Endothelial cell of umbilical vein (primary cell): ENCODE measurements at regions not wholly inside any gene's neighbourhood (a gene's known extent, or its start where the extent isn't known, plus 50 kb on each side); places are given as distances from the start of the nearest gene placed in this dataset.

Source experiments
- BruUV-seq: library from RNA; stranded (reverse); fragments of 400-500 nt; replicated peaks from 2 replicates; lab custom pipeline; 2021; lab: Mats Ljungman, UMichigan
- CTCF ChIA-PET: fragments of 300-600, 350-600 bp; sonication (Branson Sonifier 250); formaldehyde crosslinking; loops from one replicate; lab custom pipeline; 2021; ENCODE audit warnings: antibody characterized with exemption, inconsistent platforms; lab: Charles Lee
- POLR2A ChIA-PET: fragments of 300-600, 350-600 bp; sonication (Branson Sonifier 250); formaldehyde crosslinking; loops from one replicate; lab custom pipeline; 2021; ENCODE audit warnings: antibody characterized with exemption, inconsistent platforms; lab: Charles Lee
- DNase-seq: peaks from one replicate; pipeline ENCODE4 v3.0.0-alpha.2; 2011; ENCODE audit warnings: low read depth, low spot score
- FAIRE-seq: peaks from 2 replicates; lab custom pipeline; 2011; peaks lifted over from hg19 to GRCh38; lab: Jason Lieb, UNC
- H2AFZ ChIP-seq: 2 replicates; pipeline ENCODE4 v1.6.0; 2012; ENCODE audit warnings: low read depth, low read length, control low read depth, inconsistent platforms
- H3K27ac ChIP-seq: 2 replicates; pipeline ENCODE4 v1.5.1; 2011; ENCODE audit warnings: low read depth, mild to moderate bottlenecking, control low read depth, low read length, moderate library complexity; ENCODE audit not compliant: insufficient read depth
- H3K27me3 ChIP-seq, 2 experiments: 2 replicates each; pipeline versions ENCODE4 v1.6.0 to v1.6.1; 2011; ENCODE audit warnings: low read length in 2 of 2, mixed read lengths in 1 of 2; ENCODE audit not compliant: control insufficient read depth in 2 of 2, insufficient read depth in 2 of 2
- H3K36me3 ChIP-seq, 2 experiments: 2 replicates in 1 of 2; 3 replicates in 1 of 2; pipeline ENCODE4 v1.5.1; 2011; ENCODE audit warnings: low read length in 2 of 2, mild to moderate bottlenecking in 1 of 2, moderate library complexity in 1 of 2; ENCODE audit not compliant: control insufficient read depth in 2 of 2, insufficient read depth in 2 of 2; ENCODE audit errors: extremely low read depth in 1 of 2
- H3K4me1 ChIP-seq: 3 replicates; pipeline ENCODE4 v1.5.1; 2011; ENCODE audit warnings: mild to moderate bottlenecking, low read length; ENCODE audit not compliant: control insufficient read depth, insufficient read depth; ENCODE audit errors: extremely low read depth
- H3K4me2 ChIP-seq: 2 replicates; pipeline ENCODE4 v1.6.1; 2011; ENCODE audit warnings: low read length, control low read depth, mixed read lengths; ENCODE audit not compliant: insufficient read depth
- H3K4me3 ChIP-seq, 3 experiments: fragments of 200-600 bp in 1 of 3; sonication (generic), shearing (Covaris generic) in 1 of 3; replicated peaks in 1 of 3; 2 replicates each; pipeline ENCODE4 v1.5.1; 2011 to 2016; ENCODE audit warnings: control low read depth in 3 of 3, low read length in 3 of 3, mild to moderate bottlenecking in 2 of 3, inconsistent platforms in 1 of 3, low read depth in 1 of 3, moderate library complexity in 1 of 3; ENCODE audit not compliant: insufficient read depth in 1 of 3
- H3K79me2 ChIP-seq: 2 replicates; pipeline ENCODE4 v1.6.0; 2012; ENCODE audit warnings: low read length, inconsistent platforms; ENCODE audit not compliant: control insufficient read depth, insufficient read depth
- H3K9ac ChIP-seq: replicated peaks from 2 replicates; pipeline ENCODE3; 2011; ENCODE audit warnings: low read length, control low read depth; ENCODE audit not compliant: insufficient read depth; ENCODE audit errors: extremely low read depth
- H3K9me1 ChIP-seq: replicated peaks from 3 replicates; pipeline ENCODE4 v1.6.0; 2011; ENCODE audit warnings: mild to moderate bottlenecking, low read length; ENCODE audit not compliant: control insufficient read depth, insufficient read depth; ENCODE audit errors: extremely low read depth
- H3K9me3 ChIP-seq: replicated peaks from 2 replicates; pipeline ENCODE4 v1.5.1; 2012; ENCODE audit warnings: low read length, inconsistent platforms; ENCODE audit not compliant: control insufficient read depth, insufficient read depth
- H4K20me1 ChIP-seq: replicated peaks from 2 replicates; pipeline ENCODE3; 2011; ENCODE audit warnings: mild to moderate bottlenecking, low read length; ENCODE audit not compliant: control insufficient read depth, insufficient read depth; ENCODE audit errors: extremely low read depth
- EZH2 ChIP-seq: IDR thresholded peaks from 2 replicates; pipeline ENCODE4 v1.6.1; 2012; ENCODE audit warnings: borderline replicate concordance, low read depth, mild to moderate bottlenecking, moderate library complexity, low read length, inconsistent platforms; ENCODE audit not compliant: severe bottlenecking
- FOS ChIP-seq: IDR thresholded peaks from 2 replicates; pipeline ENCODE4 v1.6.1; 2011; ENCODE audit warnings: mild to moderate bottlenecking, low read length, moderate library complexity, borderline replicate concordance; ENCODE audit not compliant: insufficient read depth
- GATA2 ChIP-seq: IDR thresholded peaks from 2 replicates; pipeline ENCODE4 v1.7.0; 2011; ENCODE audit warnings: low read depth, mild to moderate bottlenecking, moderate library complexity, mixed read lengths, low read length; ENCODE audit not compliant: insufficient read length, insufficient read depth
- JUN ChIP-seq: IDR thresholded peaks from 2 replicates; pipeline ENCODE4 v1.6.1; 2011; ENCODE audit warnings: borderline replicate concordance, low read depth; ENCODE audit not compliant: insufficient read length, insufficient read depth
- POLR2A ChIP-seq: IDR thresholded peaks from 2 replicates; pipeline ENCODE4 v1.6.1; 2012; ENCODE audit warnings: low read depth, mild to moderate bottlenecking, control low read depth, low read length
- dilution Hi-C: fragments of 300-500 bp; cut with MboI; formaldehyde crosslinking; loops from one replicate; pipeline ENCODE4 v1.15.0; 2019; ENCODE audit warnings: low sequenced_read_pairs; ENCODE audit not compliant: extremely low pct_ligation_motif_present
- intact Hi-C: fragments of 100-400 bp; cut with micrococcal nuclease; formaldehyde crosslinking; loops from one replicate; pipeline ENCODE4 v1.10.0; 2022
- TF ChIP-seq, protein P1 (sequence below), 2 donors: IDR thresholded peaks; 1 replicate in 1 of 2; 2 replicates in 1 of 2; pipeline ENCODE4 v1.5.1; 2011; ENCODE audit warnings: low read length in 2 of 2, mild to moderate bottlenecking in 2 of 2, moderate library complexity in 2 of 2, control low read depth in 1 of 2, inconsistent platforms in 1 of 2, low read depth in 1 of 2; ENCODE audit not compliant: insufficient read depth in 1 of 2; ENCODE audit errors: extremely low read depth in 1 of 2

DNA sequence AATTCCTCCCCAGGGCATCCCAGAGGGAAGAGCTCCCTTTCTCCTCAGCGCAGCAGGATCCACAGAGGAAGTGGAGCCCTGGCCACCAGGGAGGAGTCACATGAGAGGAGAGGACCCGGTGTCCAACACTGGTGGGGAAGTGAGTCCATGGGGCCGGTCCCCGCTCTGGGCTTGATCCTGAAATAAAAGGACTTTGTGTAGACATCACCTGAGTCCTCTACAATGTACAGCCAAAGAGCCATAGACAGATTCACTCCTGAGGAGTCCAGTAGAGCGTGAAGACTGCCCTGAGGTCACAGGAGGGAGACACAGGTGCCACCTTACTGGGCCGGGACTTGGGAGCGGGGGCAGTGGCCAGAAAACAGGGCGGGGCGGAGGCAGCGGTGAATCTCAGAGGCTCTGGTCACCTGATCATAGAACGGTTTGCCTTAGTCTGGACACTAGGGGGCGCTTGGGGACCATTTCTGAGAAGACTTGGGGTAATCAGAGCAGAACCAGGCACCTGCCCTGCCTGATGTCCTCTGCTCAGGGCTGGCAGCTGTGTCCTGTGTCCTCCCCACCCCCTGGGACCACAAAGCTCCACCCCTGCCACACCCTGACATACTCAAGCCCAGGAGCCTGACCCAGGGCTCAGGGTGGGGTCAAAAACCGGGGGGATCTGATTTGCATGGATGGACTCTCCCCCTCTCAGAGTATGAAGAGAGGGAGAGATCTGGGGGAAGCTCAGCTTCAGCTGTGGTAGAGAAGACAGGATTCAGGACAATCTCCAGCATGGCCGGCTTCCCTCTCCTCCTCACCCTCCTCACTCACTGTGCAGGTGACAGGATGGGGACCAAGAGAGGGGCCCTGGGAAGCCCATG is 112.7 kb downstream of the VPREB1 start:
- H3K9me3 ChIP-seq = no peaks in the 10 kb centered on the region
- no peak overlapping the region for H3K9ac ChIP-seq
- CTCF ChIA-PET = interaction anchor here (0.7 to 2.5 kb wide), 7 partner anchors 10 to 76 kb away, joined by 3 to 13 read pairs (median 4); no protein-coding TSS in a partner anchor
- DNase-seq (peak; percentile 50), FAIRE-seq (peak; percentile 82)
- no peaks in the 10 kb centered on the region for H3K79me2 ChIP-seq
- dilution Hi-C loops (no loop called here), intact Hi-C loops (no loop called here)
- H4K20me1 ChIP-seq = no peaks in the 10 kb centered on the region
- H3K27ac ChIP-seq = no peak overlapping the region
- no peak overlapping the region for H2AFZ ChIP-seq
- BruUV-seq = no TSS peak
- peaks cover 3 to 6% of the 10 kb centered on the region in 2 experiments for H3K27me3 ChIP-seq
- POLR2A ChIA-PET = no interaction called here
- no peaks in the 10 kb centered on the region for H3K9me1 ChIP-seq
- no peaks in the 10 kb centered on the region for H3K4me1 ChIP-seq
- no peak for TF ChIP-seq FOS
- no peak for TF ChIP-seq JUN
- TF ChIP-seq POLR2A = no peak
- TF ChIP-seq, protein P1, sequence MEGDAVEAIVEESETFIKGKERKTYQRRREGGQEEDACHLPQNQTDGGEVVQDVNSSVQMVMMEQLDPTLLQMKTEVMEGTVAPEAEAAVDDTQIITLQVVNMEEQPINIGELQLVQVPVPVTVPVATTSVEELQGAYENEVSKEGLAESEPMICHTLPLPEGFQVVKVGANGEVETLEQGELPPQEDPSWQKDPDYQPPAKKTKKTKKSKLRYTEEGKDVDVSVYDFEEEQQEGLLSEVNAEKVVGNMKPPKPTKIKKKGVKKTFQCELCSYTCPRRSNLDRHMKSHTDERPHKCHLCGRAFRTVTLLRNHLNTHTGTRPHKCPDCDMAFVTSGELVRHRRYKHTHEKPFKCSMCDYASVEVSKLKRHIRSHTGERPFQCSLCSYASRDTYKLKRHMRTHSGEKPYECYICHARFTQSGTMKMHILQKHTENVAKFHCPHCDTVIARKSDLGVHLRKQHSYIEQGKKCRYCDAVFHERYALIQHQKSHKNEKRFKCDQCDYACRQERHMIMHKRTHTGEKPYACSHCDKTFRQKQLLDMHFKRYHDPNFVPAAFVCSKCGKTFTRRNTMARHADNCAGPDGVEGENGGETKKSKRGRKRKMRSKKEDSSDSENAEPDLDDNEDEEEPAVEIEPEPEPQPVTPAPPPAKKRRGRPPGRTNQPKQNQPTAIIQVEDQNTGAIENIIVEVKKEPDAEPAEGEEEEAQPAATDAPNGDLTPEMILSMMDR (IDR thresholded peaks at IDR 0.05; ENCODE audit: extremely low read depth in 1 of 2, insufficient read depth in 1 of 2, low read depth in 1 of 2, low read length in 2 of 2) = peak; percentile 72 to 87
- no peak for TF ChIP-seq EZH2
- TF ChIP-seq GATA2 = no peak
- H3K36me3 ChIP-seq = no peaks in the 10 kb centered on the region
- H3K4me3 ChIP-seq = no peak overlapping the region
- H3K4me2 ChIP-seq = no peak overlapping the region
